PC-3 (cell line): ENCODE measurements at regions not wholly inside any gene's neighbourhood (a gene's known extent, or its start where the extent isn't known, plus 50 kb on each side); places are given as distances from the start of the nearest gene placed in this dataset.

Source experiments
- ATAC-seq: fragments of 200-7000 bp; cut with Tn5 transposase; 2 replicates; pipeline ENCODE4 v1.9.1; 2020; ENCODE audit warnings: mild to moderate bottlenecking, moderate library complexity
- BruUV-seq: library from RNA; stranded (reverse); fragments of 400-500 nt; replicated peaks from 2 replicates; lab custom pipeline; 2021; lab: Mats Ljungman, UMichigan
- CTCF ChIA-PET: fragments of 300-600 bp; sonication (Branson Sonifier 250); formaldehyde crosslinking; loops from one replicate; lab custom pipeline; 2022; ENCODE audit warnings: antibody characterized with exemption; lab: Charles Lee
- POLR2A ChIA-PET: fragments of 300-600 bp; sonication (Branson Sonifier 250); formaldehyde crosslinking; loops from one replicate; lab custom pipeline; 2022; ENCODE audit warnings: antibody characterized with exemption; ENCODE audit not compliant: unreplicated experiment; lab: Charles Lee
- DNase-seq: peaks from one replicate; pipeline ENCODE4 v3.0.0-alpha.2; 2015
- H2AFZ ChIP-seq: fragments of 300-600 bp; sonication (generic); 2 replicates; pipeline ENCODE4 v1.6.0; 2016; ENCODE audit warnings: antibody characterized with exemption, low read length
- H3F3A ChIP-seq: fragments of 300-600 bp; sonication (generic); one replicate; pipeline ENCODE4 v1.6.0; 2017; ENCODE audit warnings: antibody characterized with exemption, low read length, control low read depth, mild to moderate bottlenecking; ENCODE audit not compliant: unreplicated experiment
- H3K27ac ChIP-seq: fragments of 300-600 bp; sonication (generic); 2 replicates; pipeline ENCODE4 v1.5.1; 2016; ENCODE audit warnings: mild to moderate bottlenecking, low read length
- H3K27me3 ChIP-seq: fragments of 300-600 bp; sonication (generic); 2 replicates; pipeline ENCODE4 v1.6.1; 2016; ENCODE audit warnings: low read length, mixed read lengths
- H3K36me3 ChIP-seq: fragments of 300-600 bp; sonication (generic); 2 replicates; pipeline ENCODE4 v1.6.1; 2016; ENCODE audit warnings: low read depth, mixed run types, low read length, mixed read lengths
- H3K4me1 ChIP-seq: fragments of 300-600 bp; sonication (generic); 2 replicates; pipeline ENCODE4 v1.5.1; 2016; ENCODE audit warnings: low read length; ENCODE audit not compliant: insufficient read depth
- H3K4me2 ChIP-seq: fragments of 300-600 bp; sonication (generic); 2 replicates; pipeline ENCODE4 v1.6.0; 2016; ENCODE audit warnings: low read length
- H3K4me3 ChIP-seq: fragments of 300-600 bp; sonication (generic); 2 replicates; pipeline ENCODE4 v1.5.1; 2016; ENCODE audit warnings: mild to moderate bottlenecking, low read length, mixed read lengths
- H3K79me2 ChIP-seq: fragments of 300-600 bp; sonication (generic); 2 replicates; pipeline ENCODE4 v1.6.1; 2017; ENCODE audit warnings: low read length, mixed read lengths
- H3K9ac ChIP-seq: fragments of 300-600 bp; sonication (generic); 2 replicates; pipeline ENCODE4 v1.6.0; 2016; ENCODE audit warnings: mild to moderate bottlenecking, low read length
- H3K9me2 ChIP-seq: fragments of 300-600 bp; sonication (generic); replicated peaks from 2 replicates; pipeline ENCODE4 v1.6.1; 2016; ENCODE audit warnings: mixed run types, low read length, mixed read lengths
- H3K9me3 ChIP-seq: fragments of 300-600 bp; sonication (generic); 2 replicates; pipeline ENCODE4 v1.6.1; 2016; ENCODE audit warnings: low read length, mixed read lengths
- H4K20me1 ChIP-seq: fragments of 300-600 bp; sonication (generic); 2 replicates; pipeline ENCODE4 v1.6.1; 2016; ENCODE audit warnings: low read length, mixed read lengths
- CTCF ChIP-seq: fragments of 300-600 bp; sonication (generic); conservative IDR thresholded peaks from 2 replicates; pipeline ENCODE4 v1.5.1; 2017; ENCODE audit warnings: antibody characterized with exemption, low read depth, mild to moderate bottlenecking, low read length
- EZH2 ChIP-seq: fragments of 300-600 bp; sonication (generic); IDR thresholded peaks from one replicate; pipeline ENCODE4 v1.6.1; 2017; ENCODE audit warnings: antibody characterized with exemption, mild to moderate bottlenecking, low read length; ENCODE audit not compliant: unreplicated experiment
- EZH2phosphoT487 ChIP-seq: fragments of 300-600 bp; sonication (generic); IDR thresholded peaks from 2 replicates; pipeline ENCODE4 v1.6.1; 2018; ENCODE audit warnings: mild to moderate bottlenecking, antibody characterized with exemption, low read length, borderline replicate concordance
- intact Hi-C: fragments of 100-400 bp; cut with micrococcal nuclease; formaldehyde crosslinking; loops from 2 replicates; pipeline ENCODE4 v1.9.0; 2023

- Histone ChIP-seq H3K4me3 (no peak overlapping the region), H3F3A (no peaks in the 10 kb centered on the region), H3K9ac (no peak overlapping the region), H3K4me1 (no peaks in the 10 kb centered on the region), H3K79me2 (no peaks in the 10 kb centered on the region), H2AFZ (no peak overlapping the region), H4K20me1 (no peaks in the 10 kb centered on the region), H3K9me3 (no peaks in the 10 kb centered on the region), H3K36me3 (no peaks in the 10 kb centered on the region), H3K4me2 (no peak overlapping the region), H3K27me3 (no peaks in the 10 kb centered on the region), H3K9me2 (no peaks in the 10 kb centered on the region), H3K27ac (no peak overlapping the region)
- TF ChIP-seq EZH2phosphoT487 = no peak
- TF ChIP-seq EZH2 = no peak
- no peak for TF ChIP-seq CTCF
- ATAC-seq (no peak), DNase-seq (no peak)
- intact Hi-C loops = no loop called here
- ChIA-PET POLR2A (no interaction called here), CTCF (no interaction called here)
- BruUV-seq = no TSS peak
These were observed 122.4 kb upstream of the CITED2 start for GRCh38 chr6:139496654-139497344.

GRCh38 chr6:139494376-139494990 is 120.0 kb upstream of the CITED2 start:
- no peaks in the 10 kb centered on the region for H3K9me2 ChIP-seq
- H3K4me3 ChIP-seq = no peak overlapping the region
- no peaks in the 10 kb centered on the region for H3F3A ChIP-seq
- H3K79me2 ChIP-seq = no peaks in the 10 kb centered on the region
- intact Hi-C loops = no loop called here
- no peaks in the 10 kb centered on the region for H3K9me3 ChIP-seq
- ATAC-seq (no peak), DNase-seq (no peak)
- no peak overlapping the region for H3K27ac ChIP-seq
- ChIA-PET POLR2A (no interaction called here), CTCF (no interaction called here)
- H2AFZ ChIP-seq = no peak overlapping the region
- no peak overlapping the region for H3K4me2 ChIP-seq
- no peaks in the 10 kb centered on the region for H3K4me1 ChIP-seq
- H3K27me3 ChIP-seq = no peaks in the 10 kb centered on the region
- H4K20me1 ChIP-seq = no peaks in the 10 kb centered on the region
- TF ChIP-seq EZH2phosphoT487 (no peak), CTCF (no peak), EZH2 (no peak)
- H3K36me3 ChIP-seq = no peaks in the 10 kb centered on the region
- no TSS peak for BruUV-seq
- H3K9ac ChIP-seq = no peak overlapping the region

- no TSS peak for BruUV-seq
- Histone ChIP-seq H2AFZ (0 out of 2 replicates have a peak overlapping the region, but pooled peaks have one; percentile 4), H3K27ac (no peak overlapping the region), H4K20me1 (no peaks in the 10 kb centered on the region), H3K9ac (no peak overlapping the region), H3K27me3 (no peaks in the 10 kb centered on the region), H3K4me2 (no peak overlapping the region), H3K4me3 (no peak overlapping the region), H3F3A (no peaks in the 10 kb centered on the region), H3K36me3 (no peaks in the 10 kb centered on the region), H3K4me1 (no peaks in the 10 kb centered on the region), H3K9me2 (no peaks in the 10 kb centered on the region), H3K79me2 (no peaks in the 10 kb centered on the region), H3K9me3 (no peaks in the 10 kb centered on the region)
- TF ChIP-seq EZH2phosphoT487 (no peak), CTCF (no peak), EZH2 (no peak)
- POLR2A ChIA-PET = no interaction called here
- ATAC-seq = no peak
- DNase-seq = no peak
- intact Hi-C loops = no loop called here
- CTCF ChIA-PET = interaction anchor here (0.7 kb wide), 1 partner anchor 204 kb away, joined by 3 read pairs; no protein-coding TSS in a partner anchor
These were observed 116.0 kb upstream of the CITED2 start for GRCh38 chr6:139490482-139490881.
